HEK293 (cell line): ENCODE measurements at regions not wholly inside any gene's neighbourhood (a gene's known extent, or its start where the extent isn't known, plus 50 kb on each side); places are given as distances from the start of the nearest gene placed in this dataset.

Experiments used
- GLIS1 ChIP-seq: fragments of 450-650 bp; formaldehyde crosslinking; IDR thresholded peaks from 2 replicates; pipeline ENCODE4 v1.5.1; 2016; ENCODE audit warnings: missing biosample characterization, missing genetic modification characterization
- ZNF132 ChIP-seq: fragments of 450-650 bp; formaldehyde crosslinking; IDR thresholded peaks from 2 replicates; pipeline ENCODE4 v1.5.1; 2017; ENCODE audit warnings: missing biosample characterization, missing genetic modification characterization, borderline replicate concordance
- ZNF133 ChIP-seq: fragments of 450-650 bp; formaldehyde crosslinking; IDR thresholded peaks from 2 replicates; pipeline ENCODE4 v1.5.1; 2016; ENCODE audit warnings: missing biosample characterization, missing genetic modification characterization
- ZNF16 ChIP-seq: fragments of 450-650 bp; formaldehyde crosslinking; IDR thresholded peaks from 2 replicates; pipeline ENCODE4 v1.5.1; 2016; ENCODE audit warnings: low read depth, missing biosample characterization, missing genetic modification characterization
- ZNF391 ChIP-seq: fragments of 450-650 bp; formaldehyde crosslinking; IDR thresholded peaks from 2 replicates; pipeline ENCODE4 v1.5.1; 2016; ENCODE audit warnings: low read depth, missing biosample characterization, missing genetic modification characterization, borderline replicate concordance
- TF ChIP-seq, protein P1 (sequence below): fragments of 450-650 bp; formaldehyde crosslinking; IDR thresholded peaks from 2 replicates; pipeline ENCODE4 v1.5.1; 2016; ENCODE audit warnings: missing biosample characterization, missing genetic modification characterization
- TF ChIP-seq, protein P2 (sequence below): fragments of 450-650 bp; formaldehyde crosslinking; IDR thresholded peaks from 2 replicates; pipeline ENCODE4 v1.5.1; 2016; ENCODE audit warnings: missing biosample characterization, missing genetic modification characterization
- TF ChIP-seq, protein P3 (sequence below): fragments of 450-650 bp; IDR thresholded peaks from 2 replicates; pipeline ENCODE4 v1.5.1; 2018; ENCODE audit warnings: missing biosample characterization, missing genetic modification characterization
- TF ChIP-seq, protein P4 (sequence below): fragments of 450-650 bp; formaldehyde crosslinking; IDR thresholded peaks from 2 replicates; pipeline ENCODE4 v1.5.1; 2016; ENCODE audit warnings: missing biosample characterization, missing genetic modification characterization, low read depth

DNA sequence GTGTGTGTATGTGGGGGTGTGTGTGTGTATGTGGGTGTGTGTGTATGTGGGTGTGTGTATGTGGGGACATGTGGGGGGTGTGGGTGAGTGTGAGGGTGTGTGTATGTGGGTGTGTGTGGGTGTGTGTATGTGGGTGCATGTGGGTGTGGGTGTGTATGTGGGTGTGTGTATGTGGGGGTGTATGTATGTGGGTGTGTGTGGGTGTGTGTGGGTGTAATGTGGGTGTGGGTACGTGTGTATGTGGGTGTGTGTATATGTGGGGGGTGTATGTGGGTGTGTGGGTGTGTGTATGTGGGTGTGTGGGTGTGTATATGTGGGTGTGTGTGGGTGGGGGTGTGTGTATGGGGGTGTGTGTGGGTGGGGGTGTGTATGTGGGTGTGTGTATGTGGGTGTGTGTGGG is 106.7 kb downstream of the SPATA19 start:
- TF ChIP-seq GLIS1 (tag by site-specific recombination) (no peak), ZNF391 (no peak), ZNF132 (tag by site-specific recombination) (no peak), ZNF133 (tag by site-specific recombination) (no peak), ZNF16 (tag by site-specific recombination) (no peak)
- TF ChIP-seq, protein P1, sequence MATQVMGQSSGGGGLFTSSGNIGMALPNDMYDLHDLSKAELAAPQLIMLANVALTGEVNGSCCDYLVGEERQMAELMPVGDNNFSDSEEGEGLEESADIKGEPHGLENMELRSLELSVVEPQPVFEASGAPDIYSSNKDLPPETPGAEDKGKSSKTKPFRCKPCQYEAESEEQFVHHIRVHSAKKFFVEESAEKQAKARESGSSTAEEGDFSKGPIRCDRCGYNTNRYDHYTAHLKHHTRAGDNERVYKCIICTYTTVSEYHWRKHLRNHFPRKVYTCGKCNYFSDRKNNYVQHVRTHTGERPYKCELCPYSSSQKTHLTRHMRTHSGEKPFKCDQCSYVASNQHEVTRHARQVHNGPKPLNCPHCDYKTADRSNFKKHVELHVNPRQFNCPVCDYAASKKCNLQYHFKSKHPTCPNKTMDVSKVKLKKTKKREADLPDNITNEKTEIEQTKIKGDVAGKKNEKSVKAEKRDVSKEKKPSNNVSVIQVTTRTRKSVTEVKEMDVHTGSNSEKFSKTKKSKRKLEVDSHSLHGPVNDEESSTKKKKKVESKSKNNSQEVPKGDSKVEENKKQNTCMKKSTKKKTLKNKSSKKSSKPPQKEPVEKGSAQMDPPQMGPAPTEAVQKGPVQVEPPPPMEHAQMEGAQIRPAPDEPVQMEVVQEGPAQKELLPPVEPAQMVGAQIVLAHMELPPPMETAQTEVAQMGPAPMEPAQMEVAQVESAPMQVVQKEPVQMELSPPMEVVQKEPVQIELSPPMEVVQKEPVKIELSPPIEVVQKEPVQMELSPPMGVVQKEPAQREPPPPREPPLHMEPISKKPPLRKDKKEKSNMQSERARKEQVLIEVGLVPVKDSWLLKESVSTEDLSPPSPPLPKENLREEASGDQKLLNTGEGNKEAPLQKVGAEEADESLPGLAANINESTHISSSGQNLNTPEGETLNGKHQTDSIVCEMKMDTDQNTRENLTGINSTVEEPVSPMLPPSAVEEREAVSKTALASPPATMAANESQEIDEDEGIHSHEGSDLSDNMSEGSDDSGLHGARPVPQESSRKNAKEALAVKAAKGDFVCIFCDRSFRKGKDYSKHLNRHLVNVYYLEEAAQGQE (tag by site-specific recombination), result no peak
- TF ChIP-seq, protein P2, sequence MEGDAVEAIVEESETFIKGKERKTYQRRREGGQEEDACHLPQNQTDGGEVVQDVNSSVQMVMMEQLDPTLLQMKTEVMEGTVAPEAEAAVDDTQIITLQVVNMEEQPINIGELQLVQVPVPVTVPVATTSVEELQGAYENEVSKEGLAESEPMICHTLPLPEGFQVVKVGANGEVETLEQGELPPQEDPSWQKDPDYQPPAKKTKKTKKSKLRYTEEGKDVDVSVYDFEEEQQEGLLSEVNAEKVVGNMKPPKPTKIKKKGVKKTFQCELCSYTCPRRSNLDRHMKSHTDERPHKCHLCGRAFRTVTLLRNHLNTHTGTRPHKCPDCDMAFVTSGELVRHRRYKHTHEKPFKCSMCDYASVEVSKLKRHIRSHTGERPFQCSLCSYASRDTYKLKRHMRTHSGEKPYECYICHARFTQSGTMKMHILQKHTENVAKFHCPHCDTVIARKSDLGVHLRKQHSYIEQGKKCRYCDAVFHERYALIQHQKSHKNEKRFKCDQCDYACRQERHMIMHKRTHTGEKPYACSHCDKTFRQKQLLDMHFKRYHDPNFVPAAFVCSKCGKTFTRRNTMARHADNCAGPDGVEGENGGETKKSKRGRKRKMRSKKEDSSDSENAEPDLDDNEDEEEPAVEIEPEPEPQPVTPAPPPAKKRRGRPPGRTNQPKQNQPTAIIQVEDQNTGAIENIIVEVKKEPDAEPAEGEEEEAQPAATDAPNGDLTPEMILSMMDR (tag by site-specific recombination), result no peak
- TF ChIP-seq, protein P3, sequence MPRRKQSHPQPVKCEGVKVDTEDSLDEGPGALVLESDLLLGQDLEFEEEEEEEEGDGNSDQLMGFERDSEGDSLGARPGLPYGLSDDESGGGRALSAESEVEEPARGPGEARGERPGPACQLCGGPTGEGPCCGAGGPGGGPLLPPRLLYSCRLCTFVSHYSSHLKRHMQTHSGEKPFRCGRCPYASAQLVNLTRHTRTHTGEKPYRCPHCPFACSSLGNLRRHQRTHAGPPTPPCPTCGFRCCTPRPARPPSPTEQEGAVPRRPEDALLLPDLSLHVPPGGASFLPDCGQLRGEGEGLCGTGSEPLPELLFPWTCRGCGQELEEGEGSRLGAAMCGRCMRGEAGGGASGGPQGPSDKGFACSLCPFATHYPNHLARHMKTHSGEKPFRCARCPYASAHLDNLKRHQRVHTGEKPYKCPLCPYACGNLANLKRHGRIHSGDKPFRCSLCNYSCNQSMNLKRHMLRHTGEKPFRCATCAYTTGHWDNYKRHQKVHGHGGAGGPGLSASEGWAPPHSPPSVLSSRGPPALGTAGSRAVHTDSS (tag by site-specific recombination), result no peak
- TF ChIP-seq, protein P4, sequence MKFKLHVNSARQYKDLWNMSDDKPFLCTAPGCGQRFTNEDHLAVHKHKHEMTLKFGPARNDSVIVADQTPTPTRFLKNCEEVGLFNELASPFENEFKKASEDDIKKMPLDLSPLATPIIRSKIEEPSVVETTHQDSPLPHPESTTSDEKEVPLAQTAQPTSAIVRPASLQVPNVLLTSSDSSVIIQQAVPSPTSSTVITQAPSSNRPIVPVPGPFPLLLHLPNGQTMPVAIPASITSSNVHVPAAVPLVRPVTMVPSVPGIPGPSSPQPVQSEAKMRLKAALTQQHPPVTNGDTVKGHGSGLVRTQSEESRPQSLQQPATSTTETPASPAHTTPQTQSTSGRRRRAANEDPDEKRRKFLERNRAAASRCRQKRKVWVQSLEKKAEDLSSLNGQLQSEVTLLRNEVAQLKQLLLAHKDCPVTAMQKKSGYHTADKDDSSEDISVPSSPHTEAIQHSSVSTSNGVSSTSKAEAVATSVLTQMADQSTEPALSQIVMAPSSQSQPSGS, result no peak
